Lower leg skin (tissue), 4 donors: ENCODE measurements at regions not wholly inside any gene's neighbourhood (a gene's known extent, or its start where the extent isn't known, plus 50 kb on each side); places are given as distances from the start of the nearest gene placed in this dataset.

Experiments
- DNase-seq, 2 donors: peaks; one replicate each; pipeline ENCODE4 v3.0.0-alpha.2; 2019; ENCODE audit warnings: low spot score in 2 of 2
- H3K4me3 ChIP-seq: fragments of 200-600 bp; sonication (generic); 2 replicates; pipeline ENCODE4 v1.5.1; 2017; ENCODE audit warnings: mild to moderate bottlenecking, low read depth; ENCODE audit not compliant: poor library complexity, severe bottlenecking
- CTCF ChIP-seq, 3 donors: fragments of 450-650 bp; IDR thresholded peaks; one replicate each; pipeline ENCODE4 v1.5.1; 2016; ENCODE audit warnings: antibody characterized with exemption in 3 of 3, mild to moderate bottlenecking in 3 of 3, moderate library complexity in 2 of 3
- POLR2A ChIP-seq, 2 donors: fragments of 450-650 bp; IDR thresholded peaks; one replicate each; pipeline ENCODE4 v1.6.1; 2016 to 2017; ENCODE audit warnings: antibody characterized with exemption in 2 of 2, mild to moderate bottlenecking in 1 of 2, moderate library complexity in 1 of 2
- WGBS, 2 donors: methylation state at CpG; one replicate each; pipeline ENCODE4 v1.1.5; 2018; 5-methylcytosine and 5-hydroxymethylcytosine counted together
- intact Hi-C: fragments of 100-400 bp; cut with DNase I; formaldehyde crosslinking; loops from one replicate; pipeline ENCODE4 v1.15.0; 2023; ENCODE audit warnings: low total_unique reads

GRCh38 chr10:107942826-107943225 is 778.3 kb upstream of the SORCS1 start:
- intact Hi-C loops: no loop called here
- DNase-seq: no peak
- no peak for TF ChIP-seq CTCF (IDR thresholded peaks at IDR 0.05)
- no peak for TF ChIP-seq POLR2A (IDR thresholded peaks at IDR 0.05)
- no peak overlapping the region for H3K4me3 ChIP-seq

GRCh38 chr10:107933076-107933475 is 768.6 kb upstream of the SORCS1 start:
- 89 to 91% methylated on average over 2 of the region's 2 CpGs for WGBS, 2 donors
- intact Hi-C loops: no loop called here

GRCh38 chr10:107931808-107932207 is 767.3 kb upstream of the SORCS1 start:
- no peak overlapping the region for H3K4me3 ChIP-seq
- intact Hi-C loops: no loop called here
- DNase-seq: no peak
- WGBS, 2 donors: 84 to 85% methylated on average over 1 of the region's 1 CpG
- TF ChIP-seq POLR2A (IDR thresholded peaks at IDR 0.05) (no peak), CTCF (IDR thresholded peaks at IDR 0.05) (no peak)

More at GRCh38 chr10:107933076-107933475, 768.6 kb upstream of the SORCS1 start:
- no peak for TF ChIP-seq POLR2A (IDR thresholded peaks at IDR 0.05)
- TF ChIP-seq CTCF (IDR thresholded peaks at IDR 0.05): no peak
- no peak overlapping the region for H3K4me3 ChIP-seq
- no peak for DNase-seq

- WGBS, 2 donors: 51 to 69% methylated on average over 2 of the region's 2 CpGs
- DNase-seq: no peak
- intact Hi-C loops: no loop called here
- TF ChIP-seq POLR2A (IDR thresholded peaks at IDR 0.05) (no peak), CTCF (IDR thresholded peaks at IDR 0.05) (no peak)
- H3K4me3 ChIP-seq: no peak overlapping the region
These were observed 765.5 kb upstream of the SORCS1 start for GRCh38 chr10:107930037-107930436.

DNA sequence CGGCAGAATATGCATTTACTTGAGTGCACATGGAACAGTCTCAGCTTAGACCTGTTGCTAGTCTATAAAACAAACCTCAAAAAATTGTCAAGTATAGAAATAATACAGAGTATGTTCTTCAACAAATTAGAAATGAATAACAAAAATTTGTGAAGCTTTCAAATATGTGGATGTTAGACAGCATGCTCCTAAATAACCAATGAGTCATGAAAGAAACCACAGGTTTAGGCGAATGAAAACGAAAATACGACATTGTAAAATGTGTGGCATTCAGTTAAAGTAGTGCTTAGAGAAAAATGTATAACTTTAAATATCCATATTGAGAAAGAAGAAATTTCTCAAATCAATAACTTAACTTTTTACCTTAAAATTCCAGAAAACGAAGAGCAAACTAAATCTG is 760.0 kb upstream of the SORCS1 start:
- 78 to 89% methylated on average over 5 of the region's 5 CpGs for WGBS, 2 donors
- DNase-seq: no peak
- no peak for TF ChIP-seq POLR2A (IDR thresholded peaks at IDR 0.05)
- no peak for TF ChIP-seq CTCF (IDR thresholded peaks at IDR 0.05)
- intact Hi-C loops: no loop called here
- H3K4me3 ChIP-seq: no peak overlapping the region

- WGBS, 2 donors: 50 to 60% methylated on average over 12 of the region's 12 CpGs
- no peak for DNase-seq
- TF ChIP-seq POLR2A (IDR thresholded peaks at IDR 0.05) (no peak), CTCF (IDR thresholded peaks at IDR 0.05) (no peak)
- intact Hi-C loops: no loop called here
- H3K4me3 ChIP-seq: no peak overlapping the region
These were observed 755.2 kb upstream of the SORCS1 start for GRCh38 chr10:107919626-107920235.
